GM12864 (cell line): ENCODE measurements at regions not wholly inside any gene's neighbourhood (a gene's known extent, or its start where the extent isn't known, plus 50 kb on each side); places are given as distances from the start of the nearest gene placed in this dataset.

Experiments
- DNase-seq: peaks from one replicate; pipeline ENCODE4 v3.0.0-alpha.2; 2011; ENCODE audit warnings: low read depth
- H3K4me3 ChIP-seq: 2 replicates; pipeline ENCODE4 v1.5.1; 2011; ENCODE audit warnings: mild to moderate bottlenecking, low read depth, low read length, control low read depth
- CTCF ChIP-seq: IDR thresholded peaks from 2 replicates; pipeline ENCODE4 v1.5.1; 2011; ENCODE audit warnings: low read depth, mild to moderate bottlenecking, moderate library complexity, low read length, control low read depth, inconsistent platforms; ENCODE audit errors: missing control alignments

GRCh38 chr2:41400088-41400665 is 647.6 kb upstream of the PKDCC start:
- TF ChIP-seq CTCF: peak; percentile 31
- H3K4me3 ChIP-seq: no peak overlapping the region
- DNase-seq: no peak

- no peak for DNase-seq
- no peak for TF ChIP-seq CTCF
- H3K4me3 ChIP-seq: no peak overlapping the region
Observed at GRCh38 chr2:41405441-41405840, 642.4 kb upstream of the PKDCC start.

- DNase-seq: no peak
- no peak for TF ChIP-seq CTCF
- H3K4me3 ChIP-seq: no peak overlapping the region
Observed at GRCh38 chr2:41409328-41409727, 638.5 kb upstream of the PKDCC start.

- no peak for DNase-seq
- no peak overlapping the region for H3K4me3 ChIP-seq
- no peak for TF ChIP-seq CTCF
Observed at GRCh38 chr2:41410011-41410410, 637.8 kb upstream of the PKDCC start.

GRCh38 chr2:41413813-41414485 is 633.9 kb upstream of the PKDCC start:
- TF ChIP-seq CTCF: no peak
- no peak for DNase-seq
- H3K4me3 ChIP-seq: no peak overlapping the region

- no peak for DNase-seq
- H3K4me3 ChIP-seq: no peak overlapping the region
- peak; percentile 67 for TF ChIP-seq CTCF
Observed at GRCh38 chr2:41414486-41415230, 633.2 kb upstream of the PKDCC start.

- H3K4me3 ChIP-seq: no peak overlapping the region
- no peak for DNase-seq
- TF ChIP-seq CTCF: no peak
Observed at GRCh38 chr2:41417511-41417910, 630.3 kb upstream of the PKDCC start.
